GM21576 (cell line): ENCODE measurements at regions not wholly inside any gene's neighbourhood (a gene's known extent, or its start where the extent isn't known, plus 50 kb on each side); places are given as distances from the start of the nearest gene placed in this dataset.
"Not testable (repeated sequence)": the region's sequence is repeated elsewhere in the genome, so short reads cannot be mapped to it uniquely, and the experiment has no call there.

Experiments
- ATAC-seq: cut with Tn5 transposase; IDR thresholded peaks from one replicate; pipeline ENCODE4 v1.9.1; 2021; ENCODE audit warnings: mild to moderate bottlenecking, moderate library complexity; ENCODE audit not compliant: unreplicated experiment

DNA sequence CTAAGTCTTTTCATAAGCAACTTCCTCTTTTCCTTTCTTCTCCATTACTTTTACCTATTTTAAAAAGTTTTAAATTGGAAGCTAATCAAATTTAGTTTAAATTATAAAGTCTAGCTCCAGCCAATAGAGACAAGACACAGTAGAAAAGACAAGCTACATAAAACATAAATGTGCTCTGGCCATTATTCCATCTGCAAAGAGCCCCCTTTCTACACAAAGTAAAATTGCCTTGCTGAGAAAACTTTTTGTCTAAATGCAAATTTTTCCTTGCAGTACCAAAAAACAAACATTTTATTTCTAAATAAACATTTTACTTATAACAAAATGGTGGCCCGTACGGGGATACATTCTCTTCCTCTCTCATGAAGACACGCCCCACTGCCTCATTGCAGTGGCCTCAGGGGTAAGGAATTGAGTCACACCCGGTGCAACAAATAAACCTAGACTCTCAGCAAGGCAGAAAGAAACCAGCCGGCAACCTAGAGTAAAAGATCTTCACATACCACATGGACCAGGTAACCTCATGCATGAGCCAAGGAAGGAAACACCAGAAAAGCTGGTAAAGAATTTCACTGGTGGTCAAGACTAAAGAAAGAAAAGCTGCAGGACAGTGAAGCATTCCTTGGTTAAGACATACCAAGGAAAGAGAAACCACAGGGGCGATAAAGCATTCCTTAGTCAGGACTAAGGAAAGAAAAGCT is 71.6 kb upstream of the ZNF746 start:
- no peak for ATAC-seq

DNA sequence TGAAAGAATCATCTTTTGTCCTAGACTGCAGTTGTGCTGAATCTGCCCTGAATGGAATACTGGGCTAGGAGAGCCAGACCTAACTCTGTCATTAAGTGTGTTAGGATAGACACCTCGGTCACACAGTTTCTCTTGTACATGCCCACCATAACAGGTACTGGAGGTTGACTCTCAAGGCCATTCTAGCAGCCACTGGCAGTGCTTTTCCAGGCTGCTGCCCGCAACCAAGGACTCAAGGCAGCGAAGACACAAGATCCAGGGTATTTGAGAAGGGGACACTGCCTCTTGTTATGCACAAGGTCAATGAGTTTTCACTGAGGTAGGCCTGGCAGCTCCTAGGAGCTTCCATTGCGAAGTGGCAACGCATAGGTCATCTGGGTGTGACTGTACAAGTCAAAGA is 70.6 kb upstream of the ZNF746 start:
- no peak for ATAC-seq

- no peak for ATAC-seq
These were observed 68.5 kb upstream of the ZNF746 start for GRCh38 chr7:149566103-149566502.

DNA sequence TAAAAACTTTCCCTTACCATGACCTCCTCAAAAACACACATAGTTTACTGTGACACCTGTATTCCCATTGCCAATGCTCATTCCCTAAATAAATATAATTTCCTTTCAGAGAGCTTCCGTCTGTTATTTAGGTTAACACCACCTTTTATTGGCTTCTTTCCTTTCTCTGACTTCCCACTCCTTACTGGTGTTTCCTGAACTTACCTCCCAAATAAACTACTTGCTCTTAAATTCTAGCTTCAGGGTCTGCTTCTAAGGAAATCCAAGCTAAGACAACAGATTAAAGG is 67.4 kb upstream of the ZNF746 start:
- no peak for ATAC-seq

GRCh38 chr7:149564340-149565095 is 66.9 kb upstream of the ZNF746 start:
- ATAC-seq: no peak

DNA sequence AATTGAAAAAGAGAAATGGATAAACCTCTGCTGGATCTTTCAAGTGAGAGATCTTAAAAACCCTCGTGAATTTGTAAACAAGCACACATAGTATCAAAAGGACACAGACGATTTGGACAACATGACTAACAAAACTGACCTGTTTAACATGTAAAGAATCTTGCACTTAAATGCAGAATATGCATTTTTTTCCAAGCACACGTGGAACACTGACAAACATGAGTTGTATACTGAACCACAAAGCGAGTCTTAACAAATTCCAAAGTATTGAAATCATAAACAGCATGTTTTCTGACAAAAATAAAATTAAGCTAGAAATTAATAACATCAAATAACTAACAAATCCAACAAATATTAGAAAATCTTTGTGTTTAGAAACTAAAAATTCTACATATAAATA is 65.0 kb upstream of the ZNF746 start:
- no peak for ATAC-seq

DNA sequence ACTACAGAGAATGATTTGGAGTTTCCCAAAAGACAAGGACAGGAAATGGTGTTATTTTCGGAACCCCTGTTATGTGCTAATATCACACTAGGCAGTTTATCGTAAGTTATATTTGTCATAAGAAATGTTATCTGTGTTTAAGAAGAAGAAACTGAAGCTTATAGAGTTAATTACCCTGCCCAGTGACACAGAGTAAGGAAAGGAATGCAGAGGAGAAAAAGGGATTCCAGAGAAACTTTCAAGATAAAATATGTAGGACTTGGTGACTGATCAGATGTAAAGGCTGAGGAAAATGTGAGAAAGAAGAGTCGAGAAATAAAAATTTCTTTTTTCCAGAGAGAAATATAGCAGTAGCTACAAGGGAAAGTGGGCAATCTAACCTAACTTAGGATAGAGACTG is 63.5 kb upstream of the ZNF746 start:
- ATAC-seq: no peak

DNA sequence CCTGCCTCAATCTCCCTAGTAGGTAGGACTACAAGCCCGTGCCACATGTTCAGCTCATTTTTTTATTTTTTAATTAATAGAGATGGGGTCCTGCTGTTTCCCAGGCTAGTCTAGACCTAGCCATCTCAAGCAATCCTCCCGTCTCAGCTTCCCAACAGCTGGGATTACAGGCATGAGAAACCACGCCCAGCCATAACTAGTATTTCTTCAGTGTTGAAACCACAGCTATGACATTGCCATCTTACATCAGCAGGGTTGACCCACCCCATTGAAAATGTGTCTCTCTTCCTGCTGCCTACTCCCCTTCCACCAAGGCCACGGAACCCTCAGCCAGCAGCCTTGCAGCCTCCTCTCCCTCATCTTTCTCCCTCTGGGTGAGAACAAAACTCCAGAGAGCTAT is 62.1 kb upstream of the ZNF746 start:
- ATAC-seq: no peak

DNA sequence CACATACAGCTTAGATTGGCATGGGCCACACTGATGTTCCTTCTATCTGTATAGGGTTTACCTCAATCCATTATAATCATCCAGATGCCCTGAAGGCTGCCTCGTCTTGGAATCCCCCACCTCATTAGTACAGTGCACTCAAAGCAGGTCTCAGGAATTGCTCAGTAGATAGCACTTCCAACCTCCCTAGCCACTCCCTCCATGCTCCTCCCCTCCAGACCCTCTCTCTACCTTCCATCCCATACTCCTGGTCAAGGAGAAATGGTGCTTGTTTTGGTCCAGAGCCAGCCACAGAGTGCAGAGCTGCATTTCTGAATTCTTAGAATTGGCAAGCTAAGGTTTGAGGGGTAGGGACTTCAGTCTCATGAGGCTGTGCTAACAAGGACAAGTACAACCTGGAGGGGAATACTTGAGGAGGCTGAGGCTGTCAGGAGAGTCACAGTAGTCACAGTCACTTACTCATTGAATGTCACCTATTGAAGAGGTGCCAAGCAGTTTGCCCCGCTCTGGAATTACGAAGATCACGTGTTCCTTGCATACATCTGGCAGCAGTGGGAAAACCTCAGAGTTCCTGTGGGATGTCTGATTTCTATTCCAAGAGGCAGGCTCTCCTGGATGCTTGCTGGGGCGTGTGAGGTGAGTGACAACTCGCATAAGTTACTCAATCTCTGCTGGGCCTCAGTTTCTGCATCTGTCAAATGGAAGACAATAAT is 60.7 kb upstream of the ZNF746 start:
- ATAC-seq: no peak

DNA sequence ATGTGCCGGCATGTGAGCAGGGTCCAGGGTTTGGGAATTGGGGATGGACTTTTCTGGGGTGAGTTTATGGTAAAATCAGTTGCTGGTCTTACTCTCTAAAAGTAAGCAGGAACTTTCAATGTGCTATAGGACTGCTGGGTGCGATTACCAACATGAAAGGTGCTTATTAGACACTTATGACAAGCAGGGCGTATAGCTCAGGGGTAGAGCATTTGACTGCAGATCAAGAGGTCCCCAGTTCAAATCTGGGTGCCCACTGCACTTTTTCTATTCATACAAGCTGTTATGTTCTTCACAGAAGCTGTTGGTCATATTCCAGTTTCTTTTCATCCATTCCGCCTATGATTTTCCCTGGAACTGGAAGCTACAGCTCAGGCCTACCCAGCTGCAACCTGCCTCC is 58.9 kb upstream of the ZNF746 start:
- not testable (repeated sequence) for ATAC-seq

GRCh38 chr7:149554821-149555220 is 57.2 kb upstream of the ZNF746 start:
- ATAC-seq: not testable (repeated sequence)

DNA sequence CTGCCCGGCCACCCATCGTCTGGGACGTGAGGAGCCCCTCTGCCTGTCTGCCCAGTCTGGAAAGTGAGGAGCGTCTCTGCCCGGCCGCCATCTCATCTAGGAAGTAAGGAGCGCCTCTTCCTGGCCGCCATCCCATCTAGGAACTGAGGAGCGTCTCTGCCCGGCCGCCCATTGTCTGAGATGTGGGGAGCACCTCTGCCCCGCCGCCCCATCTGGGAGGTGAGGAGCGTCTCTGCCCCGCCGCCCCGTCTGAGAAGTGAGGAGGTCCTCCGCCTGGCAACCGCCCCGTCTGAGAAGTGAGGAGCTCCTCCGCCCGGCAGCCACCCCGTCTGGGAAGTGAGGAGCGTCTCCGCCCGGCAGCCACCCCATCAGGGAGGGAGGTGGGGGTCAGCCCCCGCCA is 56.4 kb upstream of the ZNF746 start:
- not testable (repeated sequence) for ATAC-seq

DNA sequence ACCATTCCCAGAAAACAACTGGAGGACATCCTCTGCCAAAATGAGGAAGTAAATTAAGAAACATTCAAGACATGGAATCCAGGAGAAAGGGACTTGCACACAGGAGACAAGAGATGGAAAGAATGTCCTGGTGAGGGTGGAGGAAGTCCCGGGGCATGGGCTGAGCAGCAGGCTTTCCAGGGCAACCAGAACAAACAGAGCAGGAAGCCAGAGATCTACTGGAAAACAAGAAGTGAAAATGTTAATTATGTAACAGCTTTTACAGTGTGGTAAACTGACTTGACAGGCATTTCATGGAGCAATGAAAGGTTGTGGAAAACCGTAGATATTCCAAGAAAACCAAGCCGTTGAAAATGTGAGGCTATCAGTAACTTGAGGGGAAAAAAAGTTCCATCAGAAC is 55.2 kb upstream of the ZNF746 start:
- ATAC-seq: no peak
